ENCODE measurements at regions not wholly inside any gene's neighbourhood (a gene's known extent, or its start where the extent isn't known, plus 50 kb on each side); places are given as distances from the start of the nearest gene placed in this dataset.
"Not testable (repeated sequence)": the region's sequence is repeated elsewhere in the genome, so short reads cannot be mapped to it uniquely, and the experiment has no call there.

DNA sequence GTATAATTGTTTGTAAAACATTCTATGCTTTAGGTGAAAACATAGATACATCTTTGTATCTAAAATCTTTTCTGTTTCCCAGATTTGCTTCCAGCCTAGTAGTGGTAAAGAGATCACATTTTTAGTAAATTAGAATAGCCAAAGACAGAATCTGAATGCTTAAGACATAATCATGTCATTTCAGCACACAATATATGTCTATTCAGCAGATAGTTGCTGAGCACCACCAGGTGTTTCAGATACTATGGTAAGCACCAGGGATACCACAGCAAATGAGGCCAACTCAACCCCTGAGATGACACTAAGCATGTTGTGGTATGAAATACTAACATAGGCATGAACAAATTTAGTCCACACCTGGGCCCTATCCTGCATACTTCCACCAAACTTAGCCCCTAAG lies 195.2 kb upstream of the SOX14 start:
- FAIRE-seq = no peak

DNA sequence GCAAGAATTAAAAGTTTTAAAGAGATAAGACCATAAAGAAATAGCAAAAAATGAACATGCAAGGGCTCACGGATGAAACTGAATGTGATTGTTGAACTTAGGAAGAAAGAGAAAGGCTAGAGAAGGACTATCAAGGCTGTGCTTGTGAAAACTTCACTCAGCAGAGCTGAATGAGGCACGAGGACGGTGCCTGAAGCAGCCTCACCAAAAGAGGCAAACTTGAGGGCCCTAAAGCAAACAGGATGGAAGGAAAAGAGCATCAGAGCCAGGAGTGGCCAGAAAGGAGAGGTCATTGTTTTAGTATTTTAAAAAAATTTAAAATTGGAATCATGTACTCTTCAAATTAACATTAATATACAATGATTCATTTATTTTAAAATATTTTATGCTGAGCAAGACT lies 191.2 kb upstream of the SOX14 start:
- FAIRE-seq = no peak
- DNase-seq (ENCODE audit: insufficient read length, low spot score) = no peak
- TF ChIP-seq PAX5 (IDR thresholded peaks at IDR 0.05; ENCODE audit: insufficient read depth, low read length, severe bottlenecking) (no peak), POLR2A (IDR thresholded peaks at IDR 0.05; ENCODE audit: low read depth, low read length) (no peak), SPI1 (IDR thresholded peaks at IDR 0.05; ENCODE audit: low read depth, low read length) (no peak)

More for the DNA sequence above, 195.2 kb upstream of the SOX14 start:
- DNase-seq (ENCODE audit: insufficient read length, low spot score) = no peak
- TF ChIP-seq POLR2AphosphoS5 (IDR thresholded peaks at IDR 0.05; ENCODE audit: low read depth, low read length) (no peak), POU2F2 (IDR thresholded peaks at IDR 0.05; ENCODE audit: low read depth, low read length) (no peak), PAX5 (IDR thresholded peaks at IDR 0.05; ENCODE audit: insufficient read depth, low read length, severe bottlenecking) (no peak), POLR2A (IDR thresholded peaks at IDR 0.05; ENCODE audit: low read depth, low read length) (no peak), SPI1 (IDR thresholded peaks at IDR 0.05; ENCODE audit: low read depth, low read length) (no peak), TAF1 (IDR thresholded peaks at IDR 0.05; ENCODE audit: low read depth, low read length) (no peak)

DNA sequence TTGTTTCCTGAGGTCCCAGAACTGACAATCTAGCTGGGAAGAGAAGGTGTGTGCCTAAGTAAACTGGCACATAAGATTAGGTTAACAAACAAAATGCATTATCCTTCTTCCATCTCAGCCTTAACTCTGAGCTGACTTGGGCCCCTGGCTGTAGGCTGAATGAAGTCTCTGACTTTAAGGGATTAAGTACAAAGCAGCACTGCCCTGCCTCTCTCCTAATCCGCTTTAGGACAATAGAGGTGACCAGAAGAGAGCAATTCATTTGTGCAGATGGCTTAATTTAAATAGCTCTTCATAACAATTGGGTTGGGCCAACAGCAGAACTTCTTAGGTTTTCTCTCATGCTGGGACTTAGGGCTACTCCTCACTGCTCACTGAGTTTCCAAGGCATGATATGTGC lies 181.6 kb upstream of the SOX14 start:
- FAIRE-seq (no peak), DNase-seq (ENCODE audit: insufficient read length, low spot score) (no peak)
- no peak for TF ChIP-seq TAF1 (IDR thresholded peaks at IDR 0.05; ENCODE audit: low read depth, low read length)
- TF ChIP-seq SPI1 (IDR thresholded peaks at IDR 0.05; ENCODE audit: low read depth, low read length) = no peak
- TF ChIP-seq POU2F2 (IDR thresholded peaks at IDR 0.05; ENCODE audit: low read depth, low read length) = no peak
- TF ChIP-seq PAX5 (IDR thresholded peaks at IDR 0.05; ENCODE audit: insufficient read depth, low read length, severe bottlenecking) = no peak
- no peak for TF ChIP-seq POLR2A (IDR thresholded peaks at IDR 0.05; ENCODE audit: low read depth, low read length)
- TF ChIP-seq POLR2AphosphoS5 (IDR thresholded peaks at IDR 0.05; ENCODE audit: low read depth, low read length) = no peak

DNA sequence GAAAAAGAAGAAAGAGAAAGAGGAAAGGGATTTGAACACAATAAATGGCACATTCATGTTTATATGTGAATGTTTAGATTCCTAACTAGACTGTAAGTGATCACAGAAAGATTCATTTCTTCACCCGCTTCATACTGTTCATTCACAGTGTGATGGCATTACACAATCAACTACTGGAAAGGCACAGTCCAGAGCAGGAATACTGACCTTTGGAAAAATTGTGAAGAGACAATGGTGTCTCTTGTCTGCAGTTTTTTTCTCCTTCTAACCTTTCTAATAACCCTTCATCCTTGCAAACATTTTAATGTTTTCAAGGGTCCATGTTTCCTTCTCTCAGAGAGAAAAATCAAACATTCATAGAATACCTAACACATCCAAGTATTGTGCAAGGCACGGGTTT lies 180.9 kb upstream of the SOX14 start:
- no peak for TF ChIP-seq POU2F2 (IDR thresholded peaks at IDR 0.05; ENCODE audit: low read depth, low read length)
- no peak for TF ChIP-seq TAF1 (IDR thresholded peaks at IDR 0.05; ENCODE audit: low read depth, low read length)
- no peak for TF ChIP-seq PAX5 (IDR thresholded peaks at IDR 0.05; ENCODE audit: insufficient read depth, low read length, severe bottlenecking)
- no peak for TF ChIP-seq POLR2A (IDR thresholded peaks at IDR 0.05; ENCODE audit: low read depth, low read length)
- TF ChIP-seq POLR2AphosphoS5 (IDR thresholded peaks at IDR 0.05; ENCODE audit: low read depth, low read length) = no peak
- no peak for TF ChIP-seq SPI1 (IDR thresholded peaks at IDR 0.05; ENCODE audit: low read depth, low read length)
- no peak for FAIRE-seq
- DNase-seq (ENCODE audit: insufficient read length, low spot score) = no peak

DNA sequence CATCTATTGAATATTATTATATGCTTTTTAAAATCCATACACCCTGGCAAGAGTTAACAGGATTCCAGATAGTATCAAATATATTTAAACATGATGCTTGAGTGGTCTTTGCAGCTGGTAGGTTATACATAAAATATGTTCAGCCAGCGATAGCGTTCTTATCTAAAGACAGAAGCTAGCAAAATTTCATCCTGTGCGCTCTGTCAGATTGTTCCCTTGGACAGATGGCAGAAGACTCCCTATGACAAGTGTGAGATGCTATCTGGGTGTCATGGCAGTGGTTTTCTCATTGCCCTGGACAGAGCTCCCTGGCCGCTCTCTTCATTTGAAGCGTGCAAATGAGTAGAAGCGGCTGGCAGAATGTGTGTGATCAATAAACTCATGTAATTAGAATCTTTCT lies 175.2 kb upstream of the SOX14 start:
- no peak for FAIRE-seq
- no peak for DNase-seq (ENCODE audit: insufficient read length, low spot score)
- no peak for TF ChIP-seq PAX5 (IDR thresholded peaks at IDR 0.05; ENCODE audit: insufficient read depth, low read length, severe bottlenecking)
- TF ChIP-seq POU2F2 (IDR thresholded peaks at IDR 0.05; ENCODE audit: low read depth, low read length) = no peak
- no peak for TF ChIP-seq POLR2A (IDR thresholded peaks at IDR 0.05; ENCODE audit: low read depth, low read length)
- no peak for TF ChIP-seq TAF1 (IDR thresholded peaks at IDR 0.05; ENCODE audit: low read depth, low read length)
- no peak for TF ChIP-seq SPI1 (IDR thresholded peaks at IDR 0.05; ENCODE audit: low read depth, low read length)
- TF ChIP-seq POLR2AphosphoS5 (IDR thresholded peaks at IDR 0.05; ENCODE audit: low read depth, low read length) = no peak

DNA sequence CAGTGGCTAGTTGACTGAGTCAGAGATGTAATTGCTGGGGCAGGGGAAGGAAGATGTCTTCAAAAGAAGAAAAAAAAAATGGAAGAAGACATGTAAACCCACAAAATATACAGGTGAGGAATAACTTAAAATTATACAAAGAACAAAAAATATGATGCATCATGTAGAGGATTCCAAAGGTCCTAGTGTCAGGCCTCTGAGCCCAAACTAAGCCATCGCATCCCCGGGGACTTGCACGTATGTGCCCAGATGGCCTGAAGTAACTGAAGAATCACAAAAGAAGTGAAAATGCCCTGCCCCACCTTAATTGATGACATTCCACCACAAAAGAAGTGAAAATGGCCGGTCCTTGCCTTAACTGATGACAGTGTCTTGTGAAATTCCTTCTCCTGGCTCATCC lies 168.7 kb upstream of the SOX14 start:
- not testable (repeated sequence) for FAIRE-seq; DNase-seq (ENCODE audit: insufficient read length, low spot score)

DNA sequence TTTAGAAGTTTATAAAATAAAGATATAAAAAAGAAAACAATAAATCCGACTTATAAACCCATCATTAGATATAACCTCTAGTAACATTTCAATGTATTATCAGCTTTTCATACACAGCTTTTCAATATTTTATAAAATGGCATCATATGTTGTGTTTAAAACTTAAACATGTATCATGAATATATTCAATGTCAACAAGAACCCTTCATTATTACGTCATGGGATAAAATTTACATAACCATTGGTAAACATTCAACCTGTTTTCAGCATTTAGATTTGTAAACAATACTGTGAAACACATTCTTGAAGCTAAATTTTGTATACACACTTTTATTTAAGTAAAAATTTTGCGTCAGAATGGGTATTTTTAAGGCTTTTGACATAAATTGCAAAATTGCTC lies 153.4 kb upstream of the SOX14 start:
- DNase-seq (ENCODE audit: insufficient read length, low spot score) (no peak), FAIRE-seq (no peak)
- TF ChIP-seq POLR2AphosphoS5 (IDR thresholded peaks at IDR 0.05; ENCODE audit: low read depth, low read length) (no peak), PAX5 (IDR thresholded peaks at IDR 0.05; ENCODE audit: insufficient read depth, low read length, severe bottlenecking) (no peak), POLR2A (IDR thresholded peaks at IDR 0.05; ENCODE audit: low read depth, low read length) (no peak), POU2F2 (IDR thresholded peaks at IDR 0.05; ENCODE audit: low read depth, low read length) (no peak), SPI1 (IDR thresholded peaks at IDR 0.05; ENCODE audit: low read depth, low read length) (no peak), TAF1 (IDR thresholded peaks at IDR 0.05; ENCODE audit: low read depth, low read length) (no peak)

DNA sequence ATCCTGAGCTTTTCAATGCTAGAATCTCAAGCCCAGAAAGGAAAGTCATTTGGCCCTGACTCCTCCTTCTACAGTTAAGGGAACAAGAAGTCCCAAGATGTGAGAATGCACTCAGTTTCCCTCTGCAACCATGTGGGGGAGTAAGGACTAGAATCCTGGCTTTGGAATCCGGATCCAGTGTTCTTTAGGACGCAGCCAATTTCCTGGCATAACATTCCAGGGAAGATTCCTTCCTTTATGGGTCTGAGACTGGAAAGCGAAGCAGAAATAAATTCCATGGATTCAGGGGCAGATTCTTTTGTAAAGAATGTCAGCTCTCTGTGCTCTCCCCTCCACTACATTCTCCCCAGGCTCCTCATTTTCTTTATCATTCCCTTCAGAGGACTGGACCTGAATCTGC lies 151.8 kb upstream of the SOX14 start:
- TF ChIP-seq PAX5 (IDR thresholded peaks at IDR 0.05; ENCODE audit: insufficient read depth, low read length, severe bottlenecking) (no peak), POU2F2 (IDR thresholded peaks at IDR 0.05; ENCODE audit: low read depth, low read length) (no peak), POLR2A (IDR thresholded peaks at IDR 0.05; ENCODE audit: low read depth, low read length) (no peak), SPI1 (IDR thresholded peaks at IDR 0.05; ENCODE audit: low read depth, low read length) (no peak), POLR2AphosphoS5 (IDR thresholded peaks at IDR 0.05; ENCODE audit: low read depth, low read length) (no peak), TAF1 (IDR thresholded peaks at IDR 0.05; ENCODE audit: low read depth, low read length) (no peak)
- DNase-seq (ENCODE audit: insufficient read length, low spot score) (no peak), FAIRE-seq (no peak)

DNA sequence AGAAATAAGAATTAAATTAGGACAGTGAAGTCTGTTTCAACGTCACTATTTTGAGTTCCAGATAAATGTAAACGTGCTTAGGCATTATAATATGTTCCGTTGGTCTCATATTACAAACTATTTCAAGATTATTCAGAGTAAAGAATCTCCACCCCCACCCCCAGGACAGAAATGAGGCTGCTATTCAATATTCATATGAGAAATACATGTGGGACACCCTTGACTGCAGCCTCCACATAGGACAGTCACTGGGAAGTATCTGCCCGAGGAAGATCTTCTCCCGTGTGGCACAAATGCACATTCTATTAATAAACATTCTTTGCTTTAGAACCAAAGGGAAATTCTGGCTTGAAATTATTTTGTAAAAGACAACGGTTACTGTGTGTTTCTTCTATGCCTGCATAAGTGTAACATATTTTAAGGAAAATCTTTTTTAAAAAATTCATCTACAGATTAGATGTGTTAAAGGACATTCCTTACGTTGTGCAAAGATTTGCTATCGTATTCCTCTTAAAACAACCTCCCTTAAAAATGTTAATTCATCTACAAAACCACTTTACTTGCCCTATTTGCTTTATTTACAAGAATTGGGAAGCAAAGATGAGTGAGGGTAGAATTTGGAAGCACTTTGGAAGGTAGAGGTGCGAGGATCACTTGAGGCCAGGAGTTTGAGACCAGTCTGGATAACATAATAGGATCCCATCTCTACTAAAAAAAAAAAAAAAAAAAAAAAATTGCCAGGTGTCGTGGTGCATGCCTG lies 148.3 kb upstream of the SOX14 start:
- no peak for FAIRE-seq
- TF ChIP-seq POLR2AphosphoS5 (IDR thresholded peaks at IDR 0.05; ENCODE audit: low read depth, low read length) (no peak), SPI1 (IDR thresholded peaks at IDR 0.05; ENCODE audit: low read depth, low read length) (no peak), POU2F2 (IDR thresholded peaks at IDR 0.05; ENCODE audit: low read depth, low read length) (no peak), TAF1 (IDR thresholded peaks at IDR 0.05; ENCODE audit: low read depth, low read length) (no peak), POLR2A (IDR thresholded peaks at IDR 0.05; ENCODE audit: low read depth, low read length) (no peak)

More for the DNA sequence above, 148.3 kb upstream of the SOX14 start:
- no peak for DNase-seq (ENCODE audit: insufficient read length, low spot score)
